HG03432 (cell line): ENCODE measurements at regions not wholly inside any gene's neighbourhood (a gene's known extent, or its start where the extent isn't known, plus 50 kb on each side); places are given as distances from the start of the nearest gene placed in this dataset.

ENCODE experiments used
- ATAC-seq: cut with Tn5 transposase; IDR thresholded peaks from one replicate; pipeline ENCODE4 v1.9.1; 2021; ENCODE audit warnings: mild to moderate bottlenecking, moderate library complexity; ENCODE audit not compliant: unreplicated experiment

DNA sequence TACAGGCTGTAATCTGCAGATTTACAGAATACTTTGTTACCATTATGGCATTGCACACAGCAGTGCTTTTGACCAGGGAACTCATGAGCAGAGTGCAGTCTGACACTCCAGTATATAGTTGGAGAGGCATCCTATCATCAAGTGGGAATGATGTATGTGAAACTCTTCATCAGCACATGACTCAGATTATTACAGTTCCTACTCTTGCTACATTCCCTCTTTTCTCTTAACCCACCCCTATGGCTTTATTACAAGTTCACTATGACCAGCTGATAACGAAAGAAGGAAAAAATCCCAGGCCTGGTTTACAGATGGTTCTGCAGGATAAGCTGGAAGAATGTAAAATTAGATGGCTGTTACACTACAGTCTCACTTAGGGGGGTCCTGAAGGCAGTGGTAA lies 385.9 kb downstream of the RASEF start:
- no peak for ATAC-seq

DNA sequence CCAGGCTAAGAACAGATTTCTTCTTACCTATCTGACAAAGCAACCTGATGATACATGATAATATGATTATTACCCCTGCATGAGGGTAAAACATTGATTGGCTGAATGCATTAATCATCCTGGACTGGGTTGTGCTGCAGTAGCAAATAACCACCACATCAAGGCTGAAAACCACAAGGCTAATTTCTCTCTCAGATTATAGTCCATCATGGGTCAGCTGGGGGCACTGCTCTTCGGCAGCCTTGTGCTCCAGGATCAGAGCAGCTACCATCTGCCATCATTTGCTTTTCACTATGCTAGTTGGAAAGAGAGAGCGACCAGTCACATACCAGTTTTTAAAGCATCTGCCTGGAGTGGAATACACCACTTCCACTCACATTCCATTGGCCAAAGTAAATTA lies 383.5 kb downstream of the RASEF start:
- no peak for ATAC-seq

DNA sequence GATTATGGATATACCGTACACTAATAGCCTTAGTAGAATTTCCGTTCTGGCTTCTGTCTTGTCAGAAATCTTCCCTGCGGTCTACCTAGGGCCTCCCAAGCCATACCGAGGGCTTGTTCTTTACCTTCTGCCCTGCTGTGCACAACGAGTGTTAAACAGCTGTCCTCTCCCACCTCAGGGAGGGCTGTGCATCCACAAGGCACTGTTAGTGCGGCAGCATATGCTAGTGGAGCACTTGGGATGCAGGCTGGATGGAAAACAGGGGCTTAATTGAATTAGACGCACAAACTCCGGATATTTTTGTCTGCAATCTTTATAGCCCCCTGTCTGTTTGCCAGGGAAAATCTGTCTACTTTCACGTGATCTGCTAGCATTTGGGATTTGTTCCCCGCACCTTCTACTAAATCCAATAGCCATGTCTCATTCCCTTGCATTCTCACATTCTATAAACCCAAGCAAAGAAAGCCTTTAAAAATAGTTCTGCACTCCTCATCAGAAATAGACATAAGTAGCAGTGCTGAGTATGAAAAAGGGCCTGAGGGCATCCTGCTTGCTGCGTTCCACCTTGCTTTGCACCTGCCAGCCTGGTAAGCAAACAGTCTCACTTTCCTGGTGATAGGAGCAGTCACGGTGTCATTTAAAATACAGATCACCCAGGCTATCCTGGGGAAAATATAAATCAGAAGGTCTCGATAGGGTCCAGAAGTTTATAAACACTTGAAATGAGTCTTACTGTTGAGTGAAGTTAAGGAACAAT lies 382.6 kb downstream of the RASEF start:
- ATAC-seq = no peak

DNA sequence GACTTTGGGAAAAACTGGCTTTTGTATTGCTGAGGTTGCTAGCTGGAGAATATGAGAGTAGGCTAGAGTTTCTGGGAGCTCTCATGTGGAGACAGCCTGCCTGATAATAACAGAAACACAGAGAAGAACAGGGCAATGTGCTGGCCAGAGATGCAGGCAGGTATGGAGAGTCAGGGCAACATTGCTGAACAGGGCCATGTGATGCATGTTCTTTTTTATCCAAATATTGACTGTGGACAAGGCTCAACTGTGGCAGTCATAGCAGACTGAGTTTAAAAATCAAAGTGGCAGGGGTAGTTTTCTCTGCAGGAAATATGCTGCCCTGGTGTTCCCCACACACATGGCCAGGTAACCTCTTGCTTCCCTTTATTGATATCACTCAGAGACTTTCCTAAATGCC lies 381.1 kb downstream of the RASEF start:
- ATAC-seq = no peak

DNA sequence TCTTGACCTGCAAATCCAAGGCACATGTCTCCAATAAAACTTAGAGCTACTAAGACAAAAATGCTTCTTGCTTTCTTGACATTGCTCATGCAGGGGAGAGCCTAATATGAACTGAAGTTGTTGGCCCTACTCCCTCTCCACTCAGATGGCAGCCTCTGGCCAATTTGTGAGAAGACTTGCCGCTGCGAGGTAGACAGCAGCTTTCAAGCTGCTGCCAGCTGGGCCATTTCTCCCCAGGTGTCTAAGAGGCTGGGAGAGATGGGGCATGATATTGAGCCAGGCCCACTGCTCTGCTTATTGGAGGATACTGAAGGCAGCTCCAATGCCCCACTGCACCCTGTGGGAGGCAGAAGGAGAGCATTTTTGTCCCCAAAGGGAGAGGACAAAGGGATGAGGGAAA lies 380.5 kb downstream of the RASEF start:
- no peak for ATAC-seq

- ATAC-seq = no peak
Observed at GRCh38 chr9:82695704-82696103, 367.2 kb downstream of the RASEF start.

- no peak for ATAC-seq
Observed at GRCh38 chr9:82706786-82707185, 356.2 kb downstream of the RASEF start.

DNA sequence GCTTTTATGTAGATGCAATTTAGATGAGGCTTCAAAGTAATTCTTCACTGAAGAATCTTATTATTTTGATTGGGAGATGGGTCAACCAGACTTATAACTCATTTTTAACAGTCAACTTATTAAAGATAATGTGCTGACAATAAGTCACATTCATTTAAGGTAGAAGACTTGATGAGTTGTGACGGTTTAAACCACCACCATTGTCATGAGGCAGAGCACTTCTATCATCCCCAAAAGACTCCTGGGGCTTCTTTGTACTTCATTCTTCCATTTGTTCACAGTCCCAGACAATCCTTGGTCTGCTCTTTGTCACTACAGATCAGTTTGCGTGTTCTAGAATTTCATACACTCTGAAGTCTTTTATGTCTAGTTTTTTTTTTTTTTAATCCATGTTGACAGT lies 346.1 kb downstream of the RASEF start:
- ATAC-seq = no peak

DNA sequence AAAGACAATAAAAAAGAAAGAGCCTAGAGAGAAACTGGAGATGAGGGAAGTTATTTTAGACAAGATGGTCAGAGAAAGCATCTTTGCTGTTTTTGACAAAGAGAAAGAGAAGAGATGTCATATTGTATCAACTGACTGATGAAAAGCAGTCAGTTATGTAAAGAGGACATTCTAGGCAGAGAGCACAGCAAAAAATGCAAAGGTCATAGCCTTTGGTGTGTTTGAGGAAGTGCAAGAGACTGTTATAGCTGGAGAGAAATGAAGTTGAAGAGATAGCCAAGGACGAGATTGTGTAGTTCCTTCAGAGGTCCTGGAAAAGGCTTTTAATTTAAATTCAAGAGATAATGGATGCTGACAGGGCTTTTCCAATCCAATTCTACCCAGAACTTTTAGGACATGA lies 342.4 kb downstream of the RASEF start:
- ATAC-seq = no peak

GRCh38 chr9:82721593-82721992 lies 341.3 kb downstream of the RASEF start:
- no peak for ATAC-seq

GRCh38 chr9:82722051-82722450 lies 340.9 kb downstream of the RASEF start:
- no peak for ATAC-seq

DNA sequence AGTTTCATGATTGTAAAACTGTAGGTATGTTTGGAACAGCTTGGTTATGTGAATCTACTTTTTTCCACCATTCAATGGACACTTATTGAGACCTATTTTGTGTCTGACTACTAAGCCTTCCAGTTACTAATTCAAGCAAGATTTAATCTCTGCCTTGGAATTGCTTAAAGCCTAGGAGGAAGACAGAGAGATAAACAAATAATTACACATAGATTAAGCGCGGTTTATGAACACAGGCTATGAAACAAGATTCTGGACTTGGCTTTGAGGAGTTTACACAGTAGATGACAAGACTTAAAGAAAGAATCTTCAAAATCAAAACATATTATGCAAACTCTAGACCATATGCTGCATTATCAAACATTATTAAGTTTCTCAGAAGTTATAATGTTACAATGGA lies 340.4 kb downstream of the RASEF start:
- no peak for ATAC-seq

DNA sequence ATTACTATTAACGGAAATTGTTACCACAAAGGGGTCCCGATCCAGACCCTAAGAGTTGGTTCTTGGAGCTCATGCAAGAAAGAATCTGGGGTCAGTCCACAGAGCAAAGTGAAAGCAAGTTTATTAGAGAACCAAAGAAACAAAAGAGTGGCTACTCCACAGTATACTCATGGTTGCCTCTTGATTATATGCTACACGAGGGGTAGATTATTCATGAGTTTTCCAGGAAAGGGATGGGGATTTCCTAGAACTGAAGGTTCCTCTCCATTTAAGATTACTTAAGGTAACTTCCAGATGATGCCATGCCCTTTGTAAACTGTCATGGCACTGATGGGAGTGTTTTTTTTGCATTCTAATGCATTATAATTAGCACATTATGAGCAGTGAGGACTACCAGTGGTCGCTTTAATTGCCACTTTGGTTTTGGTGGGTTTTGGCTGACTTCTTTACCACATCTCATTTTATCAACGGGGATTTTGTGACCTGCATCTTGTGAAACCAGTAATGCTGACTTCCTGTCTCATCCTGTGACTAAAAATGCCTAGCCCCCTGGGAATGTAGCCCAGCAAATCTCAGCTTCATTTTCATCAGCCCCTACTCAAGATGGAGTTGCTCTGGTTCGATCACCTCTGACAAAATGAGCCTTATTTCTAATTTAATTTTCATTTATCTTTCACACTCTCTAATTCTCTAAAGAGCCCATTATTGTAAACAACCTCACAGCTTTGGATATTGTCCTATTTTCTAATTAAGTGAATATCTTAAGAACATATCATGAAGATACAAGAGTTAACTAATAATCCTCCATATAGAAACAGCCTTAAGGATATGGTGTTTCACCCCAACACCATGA lies 336.3 kb downstream of the RASEF start:
- ATAC-seq = peak; percentile 68

DNA sequence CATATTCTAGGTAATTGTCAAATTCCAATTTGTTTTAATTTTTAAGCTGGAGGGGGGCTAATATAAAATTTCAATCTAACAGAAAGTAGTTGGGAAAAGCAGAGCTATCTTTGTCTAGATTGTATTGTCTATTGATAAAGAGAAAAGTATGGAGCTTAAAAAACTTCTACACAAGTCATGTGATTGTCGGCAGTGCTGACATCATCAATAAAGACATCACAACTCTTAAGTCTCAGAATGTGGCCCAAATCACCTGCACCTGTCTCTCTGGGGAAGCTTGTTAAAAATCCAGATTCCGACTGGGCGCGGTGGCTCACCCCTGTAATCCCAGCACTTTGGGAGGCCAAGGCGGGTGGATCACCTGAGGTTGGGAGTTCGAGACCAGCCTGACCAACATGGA lies 333.8 kb downstream of the RASEF start:
- ATAC-seq = no peak

DNA sequence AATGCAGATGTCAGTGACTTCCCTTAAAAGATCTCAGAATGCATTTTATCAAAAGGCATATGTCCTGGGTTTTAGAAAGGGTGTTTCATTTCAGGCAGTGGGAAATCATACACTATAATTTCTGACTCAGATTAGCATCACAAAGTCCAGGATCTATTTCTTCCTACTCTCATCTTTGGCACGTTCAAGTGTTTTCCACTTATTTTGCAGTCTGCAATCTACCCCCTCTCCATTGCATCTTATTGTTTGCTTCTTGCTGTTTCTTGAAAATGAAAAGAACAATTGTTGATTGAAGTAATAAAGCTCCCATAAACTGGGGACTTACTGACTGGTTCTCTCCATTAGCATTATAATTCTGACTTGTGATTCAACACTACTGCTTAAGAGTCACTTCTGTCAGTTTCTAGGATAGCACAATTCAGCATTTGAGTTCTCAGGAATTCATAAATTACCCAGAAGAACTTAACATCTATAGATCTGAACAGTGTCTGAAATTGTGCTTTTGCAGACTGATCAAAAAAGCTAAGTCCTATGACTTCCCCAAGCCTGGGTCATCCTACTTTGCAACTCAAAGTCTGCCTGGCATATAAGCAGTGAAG lies 332.9 kb downstream of the RASEF start:
- ATAC-seq = no peak

GRCh38 chr9:82732928-82733327 lies 330.0 kb downstream of the RASEF start:
- ATAC-seq = no peak

DNA sequence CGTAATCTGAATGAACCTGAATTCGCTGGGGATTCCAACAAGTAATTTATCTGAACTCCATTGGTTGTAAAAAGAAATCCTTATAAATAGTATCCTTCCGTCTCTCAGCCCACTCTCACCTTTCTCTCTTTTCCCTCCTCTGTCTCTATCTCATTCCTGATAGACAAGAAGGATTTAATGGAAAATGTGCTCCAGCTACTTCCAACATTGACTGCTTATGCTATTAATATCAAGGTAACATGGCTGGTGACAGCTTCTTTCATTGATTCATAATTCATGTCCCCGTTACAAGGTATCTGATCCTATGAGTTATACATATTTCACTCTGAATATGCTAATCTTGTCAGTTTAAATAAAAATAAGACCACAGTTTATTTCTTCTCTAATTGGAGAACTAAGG lies 326.8 kb downstream of the RASEF start:
- ATAC-seq = no peak

DNA sequence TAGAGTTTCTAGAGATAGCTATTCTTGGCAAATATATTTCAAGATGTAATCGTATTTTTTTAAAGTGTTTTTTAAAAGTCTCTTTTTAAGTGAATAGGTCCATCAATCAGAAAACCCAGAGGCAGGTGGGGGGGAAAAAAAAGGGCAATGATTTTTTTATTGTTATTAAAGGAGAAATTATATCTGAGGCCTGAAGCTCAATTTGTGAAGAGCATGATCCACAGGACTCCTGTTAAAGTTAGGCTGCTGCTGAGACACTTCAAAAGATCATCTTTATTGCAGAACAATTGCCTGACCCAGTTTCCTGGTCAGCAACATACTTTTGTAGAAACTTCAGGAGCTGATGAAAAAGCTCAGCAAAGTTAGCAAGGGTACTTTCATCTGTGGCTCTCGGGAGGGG lies 326.2 kb downstream of the RASEF start:
- ATAC-seq = no peak

GRCh38 chr9:82745919-82746318 lies 317.0 kb downstream of the RASEF start:
- no peak for ATAC-seq

DNA sequence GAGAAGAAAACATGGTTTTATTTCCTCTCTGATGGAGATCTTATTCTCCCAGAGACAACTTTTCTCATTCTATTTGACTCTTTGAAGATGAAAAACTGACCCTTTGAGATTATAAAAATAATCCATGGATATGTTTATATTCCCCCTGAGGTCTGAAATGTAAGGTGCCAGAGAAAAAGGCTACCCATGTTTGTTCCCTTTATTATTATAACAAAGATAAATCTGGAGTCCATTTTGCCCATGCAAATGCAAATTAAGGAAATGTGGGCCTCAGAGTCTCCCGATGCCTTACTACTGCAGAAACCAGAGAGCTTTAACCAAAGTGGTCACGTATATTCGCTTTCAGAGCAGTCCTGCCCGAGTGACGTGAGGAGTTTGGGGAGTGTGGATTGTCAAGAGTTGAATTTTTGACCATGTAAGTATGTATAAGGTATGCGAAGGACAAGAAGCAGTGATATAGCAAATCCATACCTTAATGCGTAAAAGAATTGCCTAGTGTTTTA lies 312.5 kb downstream of the RASEF start:
- no peak for ATAC-seq

- ATAC-seq = no peak
Observed at GRCh38 chr9:82757924-82758323, 305.0 kb downstream of the RASEF start.

GRCh38 chr9:82761027-82761426 lies 301.9 kb downstream of the RASEF start:
- ATAC-seq = no peak
